NB4 (cell line): ENCODE measurements at regions not wholly inside any gene's neighbourhood (a gene's known extent, or its start where the extent isn't known, plus 50 kb on each side); places are given as distances from the start of the nearest gene placed in this dataset.

Experiments used
- CTCF ChIP-seq: IDR thresholded peaks from one replicate; pipeline ENCODE4 v1.5.1; 2012; ENCODE audit warnings: low read depth, low read length
- MYC ChIP-seq: IDR thresholded peaks from 2 replicates; pipeline ENCODE4 v1.6.1; 2011; ENCODE audit warnings: low read depth, low read length
- POLR2A ChIP-seq: IDR thresholded peaks from 2 replicates; pipeline ENCODE4 v1.6.1; 2011; ENCODE audit warnings: mild to moderate bottlenecking; ENCODE audit not compliant: insufficient read length; ENCODE audit errors: extremely low read depth
- TF ChIP-seq, protein P1 (sequence below): IDR thresholded peaks from 2 replicates; pipeline ENCODE4 v1.6.1; 2011; ENCODE audit warnings: low read depth, low read length

- TF ChIP-seq, protein P1, sequence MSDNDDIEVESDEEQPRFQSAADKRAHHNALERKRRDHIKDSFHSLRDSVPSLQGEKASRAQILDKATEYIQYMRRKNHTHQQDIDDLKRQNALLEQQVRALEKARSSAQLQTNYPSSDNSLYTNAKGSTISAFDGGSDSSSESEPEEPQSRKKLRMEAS = no peak
- TF ChIP-seq CTCF (no peak), MYC (no peak), POLR2A (no peak)
Measured at GRCh38 chr16:86774931-86775330, 196.6 kb downstream of the FOXL1 start.
